NCI-H2107 (cell line): ENCODE measurements at regions not wholly inside any gene's neighbourhood (a gene's known extent, or its start where the extent isn't known, plus 50 kb on each side); places are given as distances from the start of the nearest gene placed in this dataset.

Experiments used
- DNase-seq: peaks from one replicate; lab custom pipeline; 2025; lab: John Stamatoyannopoulos, UW

GRCh38 chr17:56737421-56738161 is 96.1 kb downstream of the C17orf67 start:
- no peak for DNase-seq

GRCh38 chr17:56739376-56739775 is 94.3 kb downstream of the C17orf67 start:
- DNase-seq = no peak

GRCh38 chr17:56739776-56740175 is 93.9 kb downstream of the C17orf67 start:
- no peak for DNase-seq

GRCh38 chr17:56740481-56740880 is 93.2 kb downstream of the C17orf67 start:
- no peak for DNase-seq
